ENCODE measurements at regions not wholly inside any gene's neighbourhood (a gene's known extent, or its start where the extent isn't known, plus 50 kb on each side); places are given as distances from the start of the nearest gene placed in this dataset.

DNA sequence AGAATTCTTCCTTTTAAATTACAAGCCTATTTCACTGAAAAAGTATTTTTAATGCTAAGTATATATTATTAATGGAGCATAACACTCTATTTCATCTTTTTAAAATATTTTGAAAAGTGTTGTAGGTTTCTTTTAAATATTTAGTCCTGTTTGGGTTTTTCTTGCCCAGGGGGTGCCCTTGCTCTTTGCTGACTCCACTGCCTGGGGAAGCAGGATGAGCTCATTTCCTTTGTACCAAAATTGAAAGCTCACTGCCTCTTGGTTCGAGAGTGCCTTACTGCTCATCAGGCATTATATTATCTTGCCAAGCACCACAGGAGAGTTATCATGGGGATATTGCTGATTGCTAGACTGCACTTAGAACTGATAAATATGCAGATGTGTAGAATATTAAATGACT, 819.2 kb downstream of the PCDH18 start:
- Mint-ChIP-seq H3K27ac (ENCODE audit: unreplicated experiment) (no peak overlapping the region), H3K9me3 (ENCODE audit: unreplicated experiment) (no peaks in the 10 kb centered on the region), H3K4me3 (ENCODE audit: unreplicated experiment) (no peak overlapping the region), H3K4me1 (ENCODE audit: low read depth, unreplicated experiment) (no peaks in the 10 kb centered on the region), H3K27me3 (ENCODE audit: unreplicated experiment) (no peaks in the 10 kb centered on the region), H3K36me3 (ENCODE audit: unreplicated experiment) (no peaks in the 10 kb centered on the region)
- no peak for DNase-seq
- no peak for TF ChIP-seq CTCF (IDR thresholded peaks at IDR 0.05; ENCODE audit: partially characterized antibody, unreplicated experiment)

GRCh38 chr4:136709897-136710296, 822.4 kb downstream of the PCDH18 start:
- H3K4me1 Mint-ChIP-seq (ENCODE audit: low read depth, unreplicated experiment): no peaks in the 10 kb centered on the region
- no peaks in the 10 kb centered on the region for H3K27me3 Mint-ChIP-seq (ENCODE audit: unreplicated experiment)
- no peaks in the 10 kb centered on the region for H3K36me3 Mint-ChIP-seq (ENCODE audit: unreplicated experiment)
- H3K4me3 Mint-ChIP-seq (ENCODE audit: unreplicated experiment): no peak overlapping the region
- TF ChIP-seq CTCF (IDR thresholded peaks at IDR 0.05; ENCODE audit: partially characterized antibody, unreplicated experiment): no peak
- no peak for DNase-seq
- no peak overlapping the region for H3K27ac Mint-ChIP-seq (ENCODE audit: unreplicated experiment)
- no peaks in the 10 kb centered on the region for H3K9me3 Mint-ChIP-seq (ENCODE audit: unreplicated experiment)

GRCh38 chr4:136706942-136707341, 825.4 kb downstream of the PCDH18 start:
- Mint-ChIP-seq H3K4me3 (ENCODE audit: unreplicated experiment) (no peak overlapping the region), H3K27ac (ENCODE audit: unreplicated experiment) (no peak overlapping the region), H3K9me3 (ENCODE audit: unreplicated experiment) (no peaks in the 10 kb centered on the region), H3K27me3 (ENCODE audit: unreplicated experiment) (no peaks in the 10 kb centered on the region), H3K36me3 (ENCODE audit: unreplicated experiment) (no peaks in the 10 kb centered on the region), H3K4me1 (ENCODE audit: low read depth, unreplicated experiment) (no peaks in the 10 kb centered on the region)
- no peak for TF ChIP-seq CTCF (IDR thresholded peaks at IDR 0.05; ENCODE audit: partially characterized antibody, unreplicated experiment)
- no peak for DNase-seq

GRCh38 chr4:136699905-136700304, 832.4 kb downstream of the PCDH18 start:
- DNase-seq: no peak
- Mint-ChIP-seq H3K9me3 (ENCODE audit: unreplicated experiment) (no peaks in the 10 kb centered on the region), H3K27ac (ENCODE audit: unreplicated experiment) (no peak overlapping the region), H3K4me1 (ENCODE audit: low read depth, unreplicated experiment) (no peaks in the 10 kb centered on the region), H3K4me3 (ENCODE audit: unreplicated experiment) (no peak overlapping the region), H3K27me3 (ENCODE audit: unreplicated experiment) (no peaks in the 10 kb centered on the region), H3K36me3 (ENCODE audit: unreplicated experiment) (no peaks in the 10 kb centered on the region)
- no peak for TF ChIP-seq CTCF (IDR thresholded peaks at IDR 0.05; ENCODE audit: partially characterized antibody, unreplicated experiment)

GRCh38 chr4:136691607-136692006, 840.7 kb downstream of the PCDH18 start:
- H3K4me1 Mint-ChIP-seq (ENCODE audit: low read depth, unreplicated experiment): peaks cover 5% of the 10 kb centered on the region
- no peaks in the 10 kb centered on the region for H3K27me3 Mint-ChIP-seq (ENCODE audit: unreplicated experiment)
- H3K36me3 Mint-ChIP-seq (ENCODE audit: unreplicated experiment): no peaks in the 10 kb centered on the region
- H3K4me3 Mint-ChIP-seq (ENCODE audit: unreplicated experiment): no peak overlapping the region
- TF ChIP-seq CTCF (IDR thresholded peaks at IDR 0.05; ENCODE audit: partially characterized antibody, unreplicated experiment): no peak
- no peak for DNase-seq
- no peaks in the 10 kb centered on the region for H3K9me3 Mint-ChIP-seq (ENCODE audit: unreplicated experiment)
- H3K27ac Mint-ChIP-seq (ENCODE audit: unreplicated experiment): no peak overlapping the region

All from glutamatergic neuron (in vitro differentiated cells).